CD4-positive, CD25-positive, alpha-beta regulatory T cell (primary cell): ENCODE measurements at regions not wholly inside any gene's neighbourhood (a gene's known extent, or its start where the extent isn't known, plus 50 kb on each side); places are given as distances from the start of the nearest gene placed in this dataset.
A peak's percentile ranks its signal among the peaks of the same experiment; 100 is the strongest.

Experiments used
- ATAC-seq, 2 donors: fragments of 150-1000 bp; cut with Tn5 transposase; one replicate each; pipeline ENCODE4 v1.10.0; 2021; ENCODE audit warnings: low read depth in 2 of 2, moderate number of reproducible peaks in 2 of 2, moderate library complexity in 1 of 2
- DNase-seq, 3 donors: peaks; one replicate each; pipeline versions ENCODE4 v3.0.0 to v3.0.0-alpha.2; 2012 to 2022; ENCODE audit warnings: mixed read lengths in 1 of 3
- H3K27ac ChIP-seq: one replicate; pipeline ENCODE4 v1.7.0; 2013; ENCODE audit warnings: mild to moderate bottlenecking, low read length; ENCODE audit not compliant: insufficient read depth, poor library complexity, severe bottlenecking
- H3K27me3 ChIP-seq: one replicate; pipeline ENCODE4 v1.7.0; 2013; ENCODE audit warnings: low read length; ENCODE audit not compliant: control insufficient read depth, insufficient read depth
- H3K36me3 ChIP-seq: one replicate; pipeline ENCODE4 v1.7.0; 2013; ENCODE audit warnings: mild to moderate bottlenecking, low read length, moderate library complexity; ENCODE audit not compliant: control insufficient read depth, insufficient read depth
- H3K4me1 ChIP-seq: 2 replicates; pipeline ENCODE4 v1.7.0; 2013; ENCODE audit warnings: mild to moderate bottlenecking, low read length; ENCODE audit not compliant: insufficient read depth, control insufficient read depth, poor library complexity, severe bottlenecking
- H3K4me3 ChIP-seq: one replicate; pipeline ENCODE4 v1.7.0; 2013; ENCODE audit warnings: low read depth, mild to moderate bottlenecking, low read length, moderate library complexity
- H3K9me3 ChIP-seq, 2 experiments: 1 replicate in 1 of 2; 2 replicates in 1 of 2; pipeline ENCODE4 v1.7.0; 2013; ENCODE audit warnings: low read length in 2 of 2, mild to moderate bottlenecking in 1 of 2, moderate library complexity in 1 of 2; ENCODE audit not compliant: control insufficient read depth in 2 of 2
- H3K27ac Mint-ChIP-seq, 3 donors: one replicate each; pipeline ENCODE4 v1.8.0; 2020 to 2022; ENCODE audit warnings: mild to moderate bottlenecking in 3 of 3, mixed read lengths in 3 of 3, moderate library complexity in 2 of 3
- H3K27me3 Mint-ChIP-seq: one replicate; pipeline ENCODE4 v1.8.0; 2022; ENCODE audit warnings: mild to moderate bottlenecking, mixed read lengths
- H3K36me3 Mint-ChIP-seq: one replicate; pipeline ENCODE4 v1.8.0; 2020; ENCODE audit warnings: mixed read lengths
- H3K4me1 Mint-ChIP-seq, 4 donors: one replicate each; pipeline ENCODE4 v1.8.0; 2020 to 2022; ENCODE audit warnings: mixed read lengths in 4 of 4, mild to moderate bottlenecking in 1 of 4
- H3K4me3 Mint-ChIP-seq, 4 donors: one replicate each; pipeline ENCODE4 v1.8.0; 2020 to 2022; ENCODE audit warnings: mild to moderate bottlenecking in 4 of 4, mixed read lengths in 4 of 4, moderate library complexity in 3 of 4
- H3K9me3 Mint-ChIP-seq, 7 donors: one replicate each; pipeline ENCODE4 v1.8.0; 2020 to 2022; ENCODE audit warnings: mixed read lengths in 7 of 7, mild to moderate bottlenecking in 3 of 7, moderate library complexity in 2 of 7

DNA sequence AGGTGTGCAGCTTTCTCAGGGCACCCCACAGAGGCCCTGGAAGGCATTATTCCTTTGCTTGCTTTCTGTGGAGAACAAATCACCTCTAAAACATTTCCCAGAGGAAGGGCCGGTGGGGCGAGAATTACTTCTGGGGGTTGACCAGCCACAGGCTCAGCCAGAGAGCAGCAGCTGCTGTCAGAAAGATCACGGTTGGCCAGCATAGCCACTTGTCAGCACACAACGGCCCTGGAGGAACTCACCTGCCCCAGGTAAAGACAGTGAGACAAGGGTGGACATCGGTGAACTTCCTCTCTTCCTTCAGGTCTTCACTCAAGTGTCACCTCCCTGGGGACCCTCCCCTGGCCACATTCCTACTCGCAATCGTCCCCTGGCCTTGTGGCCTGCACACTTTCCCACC lies 69.5 kb upstream of the CLDN14 start:
- peak overlapping the region in 1 of 3 donors; percentile 18 for H3K27ac Mint-ChIP-seq
- Histone ChIP-seq H3K36me3 (no peaks in the 10 kb centered on the region), H3K27me3 (no peaks in the 10 kb centered on the region), H3K4me3 (no peak overlapping the region), H3K4me1 (no peaks in the 10 kb centered on the region), H3K27ac (no peak overlapping the region), H3K9me3 (no peaks in the 10 kb centered on the region)
- no peak overlapping the region for H3K4me3 Mint-ChIP-seq
- H3K27me3 Mint-ChIP-seq: peaks cover 8% of the 10 kb centered on the region
- no peaks in the 10 kb centered on the region for H3K36me3 Mint-ChIP-seq
- ATAC-seq (no peak), DNase-seq (no peak)
- no peaks in the 10 kb centered on the region for H3K4me1 Mint-ChIP-seq
- peaks cover 0 to 7% (median 0%) of the 10 kb centered on the region in 7 donors for H3K9me3 Mint-ChIP-seq

DNA sequence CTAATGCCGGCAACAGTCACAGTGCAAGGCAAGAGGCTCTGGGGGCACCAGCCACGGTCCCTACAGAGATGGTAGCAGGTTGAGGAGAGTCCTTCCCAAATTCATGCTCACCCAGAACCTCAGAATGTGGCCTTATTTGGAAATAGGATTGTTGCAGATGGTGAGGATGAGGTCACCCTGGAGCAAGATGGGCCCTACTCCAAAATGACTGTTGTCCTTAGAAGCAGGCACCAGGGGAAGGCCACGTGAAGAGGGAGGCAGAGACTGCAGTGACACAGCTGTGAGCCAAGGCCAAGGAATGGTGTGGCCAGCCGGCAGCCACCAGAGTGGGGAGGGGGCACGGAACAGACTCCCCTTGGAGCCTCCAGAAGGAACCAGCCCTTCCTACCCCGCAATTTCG lies 70.8 kb upstream of the CLDN14 start:
- no peaks in the 10 kb centered on the region for H3K27me3 ChIP-seq
- Mint-ChIP-seq H3K9me3 (peaks cover 0 to 4% (median 0%) of the 10 kb centered on the region in 7 donors), H3K27me3 (peaks cover 5% of the 10 kb centered on the region), H3K36me3 (no peaks in the 10 kb centered on the region), H3K4me3 (no peak overlapping the region), H3K4me1 (no peaks in the 10 kb centered on the region), H3K27ac (no peak overlapping the region)
- H3K36me3 ChIP-seq: no peaks in the 10 kb centered on the region
- no peaks in the 10 kb centered on the region for H3K9me3 ChIP-seq
- no peak overlapping the region for H3K27ac ChIP-seq
- DNase-seq (no peak), ATAC-seq (no peak)
- no peak overlapping the region for H3K4me3 ChIP-seq
- no peaks in the 10 kb centered on the region for H3K4me1 ChIP-seq

DNA sequence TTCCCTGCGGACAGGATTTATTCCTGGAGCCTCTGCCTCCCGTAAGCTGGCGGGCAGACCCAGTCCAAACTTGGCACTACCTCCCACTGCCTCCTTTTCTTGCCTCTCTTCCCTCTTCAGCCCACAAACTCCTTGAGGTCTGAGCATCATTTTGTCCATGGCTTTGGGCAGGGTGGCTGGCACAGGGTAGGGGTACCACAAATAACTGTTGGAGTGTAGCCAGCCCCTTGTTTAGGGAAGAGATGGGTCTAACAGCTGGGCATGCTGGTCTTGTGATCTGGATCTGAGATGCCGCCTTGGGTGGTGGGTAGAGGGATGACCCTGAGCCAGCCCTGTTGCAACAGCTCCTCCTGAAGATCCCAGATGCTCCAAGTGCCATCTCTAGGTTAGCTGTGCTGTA lies 71.4 kb upstream of the CLDN14 start:
- H3K4me1 ChIP-seq: no peaks in the 10 kb centered on the region
- no peaks in the 10 kb centered on the region for H3K27me3 ChIP-seq
- H3K27ac ChIP-seq: no peak overlapping the region
- H3K9me3 ChIP-seq: no peaks in the 10 kb centered on the region
- no peak for DNase-seq
- Mint-ChIP-seq H3K9me3 (peaks cover 0 to 4% (median 0%) of the 10 kb centered on the region in 7 donors), H3K4me3 (no peak overlapping the region), H3K27me3 (peaks cover 5% of the 10 kb centered on the region), H3K36me3 (no peaks in the 10 kb centered on the region), H3K4me1 (no peaks in the 10 kb centered on the region), H3K27ac (no peak overlapping the region)
- H3K36me3 ChIP-seq: no peaks in the 10 kb centered on the region
- H3K4me3 ChIP-seq: no peak overlapping the region
- no peak for ATAC-seq

DNA sequence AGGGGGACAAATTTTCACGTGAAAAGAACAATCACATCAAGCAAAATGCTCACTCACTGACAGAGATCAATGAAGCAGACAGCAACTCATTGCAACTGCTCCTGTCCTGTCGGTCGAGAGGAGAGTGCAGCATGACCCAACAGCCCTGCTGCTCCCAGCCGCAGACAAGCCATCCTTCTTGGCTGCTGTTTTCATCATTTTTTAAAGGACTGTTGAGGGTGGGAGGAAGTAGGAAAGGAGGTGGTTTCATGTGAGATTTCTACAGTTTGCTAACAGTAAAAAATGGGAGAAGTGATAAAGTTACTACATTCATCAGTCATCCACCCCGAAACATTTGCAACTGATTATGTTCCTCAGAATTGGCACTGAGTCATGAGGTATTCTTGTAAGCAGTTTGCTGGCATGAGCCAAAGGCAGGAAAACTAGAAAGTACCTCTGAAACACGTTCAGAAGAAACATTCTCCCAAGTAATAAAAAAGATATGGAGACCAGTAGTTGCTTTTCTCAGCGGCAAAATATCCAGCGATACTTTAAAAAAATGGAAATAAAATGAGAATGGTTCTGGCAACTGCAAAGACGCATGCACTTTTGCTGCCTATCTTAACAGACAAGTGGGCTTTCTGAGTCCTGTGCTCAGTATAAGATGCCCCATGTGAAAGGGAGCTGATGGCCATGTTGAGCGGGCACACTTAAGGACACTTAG lies 72.0 kb upstream of the CLDN14 start:
- H3K27me3 Mint-ChIP-seq: peaks cover 6% of the 10 kb centered on the region
- no peak overlapping the region for H3K4me3 Mint-ChIP-seq
- Histone ChIP-seq H3K4me1 (no peaks in the 10 kb centered on the region), H3K27me3 (no peaks in the 10 kb centered on the region), H3K27ac (no peak overlapping the region), H3K9me3 (no peaks in the 10 kb centered on the region), H3K4me3 (no peak overlapping the region), H3K36me3 (no peaks in the 10 kb centered on the region)
- DNase-seq (no peak), ATAC-seq (no peak)
- no peaks in the 10 kb centered on the region for H3K36me3 Mint-ChIP-seq
- no peak overlapping the region for H3K27ac Mint-ChIP-seq
- no peaks in the 10 kb centered on the region for H3K4me1 Mint-ChIP-seq
- H3K9me3 Mint-ChIP-seq: peaks cover 0 to 4% (median 0%) of the 10 kb centered on the region in 7 donors

DNA sequence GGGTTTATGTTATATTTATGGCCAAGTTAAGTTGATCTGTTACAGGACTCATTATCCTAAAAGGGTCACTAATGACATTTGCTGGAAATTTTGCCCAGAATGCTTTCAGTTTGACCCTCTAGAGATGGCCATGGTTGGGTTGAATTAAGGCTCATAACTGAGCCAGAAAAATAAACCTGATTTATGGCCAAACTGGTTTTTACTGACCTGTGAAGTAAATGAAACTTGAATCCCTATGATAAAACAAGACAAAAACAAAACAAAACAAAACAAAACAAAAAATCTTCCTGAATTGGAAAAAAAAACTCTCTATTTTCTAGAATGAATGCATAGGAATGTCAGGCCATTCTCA lies 72.5 kb upstream of the CLDN14 start:
- Mint-ChIP-seq H3K9me3 (peaks cover 0 to 4% (median 0%) of the 10 kb centered on the region in 7 donors), H3K4me1 (no peaks in the 10 kb centered on the region), H3K27me3 (peaks cover 9% of the 10 kb centered on the region), H3K27ac (no peak overlapping the region), H3K4me3 (no peak overlapping the region), H3K36me3 (no peaks in the 10 kb centered on the region)
- no peaks in the 10 kb centered on the region for H3K4me1 ChIP-seq
- peaks cover 2% of the 10 kb centered on the region for H3K27me3 ChIP-seq
- DNase-seq: no peak
- no peak for ATAC-seq
- no peak overlapping the region for H3K4me3 ChIP-seq
- H3K36me3 ChIP-seq: no peaks in the 10 kb centered on the region
- H3K27ac ChIP-seq: no peak overlapping the region
- H3K9me3 ChIP-seq: no peaks in the 10 kb centered on the region

DNA sequence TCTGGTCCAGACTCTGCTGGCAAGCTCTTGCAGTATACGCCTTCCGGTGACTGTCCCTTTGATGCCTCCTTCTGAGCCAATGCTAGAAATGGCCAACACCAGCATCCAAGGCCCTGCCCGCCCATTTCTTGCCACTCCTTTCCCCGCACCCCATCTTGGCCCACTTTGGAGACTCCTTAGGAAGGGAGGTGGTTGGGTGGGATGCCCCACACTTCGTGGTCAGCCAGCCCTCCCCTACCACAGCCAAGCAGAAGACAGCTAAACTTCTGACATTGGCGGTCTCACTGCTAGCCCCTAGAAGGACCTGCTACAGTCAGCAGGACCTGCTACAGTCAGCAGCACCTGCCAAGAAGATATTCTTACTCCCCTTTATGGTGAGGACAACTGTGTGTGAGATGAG lies 73.5 kb upstream of the CLDN14 start:
- DNase-seq: no peak

DNA sequence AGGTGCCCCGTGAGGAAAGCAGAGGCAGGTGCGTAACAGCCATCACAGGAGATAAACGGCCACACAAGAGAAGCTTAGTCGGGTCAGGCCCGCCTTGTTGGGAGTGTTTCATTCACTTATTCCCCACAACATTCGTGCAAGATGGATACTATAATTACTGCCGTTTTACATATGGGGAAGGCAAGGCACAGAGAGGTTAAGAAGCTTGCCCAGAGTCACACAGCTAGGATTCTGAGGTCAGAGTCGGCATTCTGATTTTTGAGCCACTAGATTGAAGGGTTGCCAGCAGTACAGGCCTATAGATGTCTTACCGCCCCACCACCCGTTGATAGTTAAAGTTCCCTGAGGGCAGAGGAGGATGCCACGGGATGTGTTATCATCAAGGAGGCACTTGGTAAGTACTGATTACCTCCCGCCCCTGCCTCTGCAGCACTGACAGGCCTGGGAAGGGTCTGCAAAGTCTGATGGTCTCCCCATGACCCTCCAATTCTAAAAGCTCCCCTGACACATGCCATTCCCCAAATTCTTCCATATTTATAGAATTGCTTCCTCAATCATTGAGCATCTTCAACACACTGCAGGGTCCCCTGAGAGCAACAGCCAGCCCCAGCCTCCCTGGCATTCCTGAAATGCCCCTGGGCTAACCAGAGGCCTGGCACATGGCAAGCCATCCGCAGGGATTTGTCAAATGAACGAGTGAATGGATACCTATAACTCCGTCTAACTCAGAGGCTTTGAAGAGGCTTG lies 74.7 kb upstream of the CLDN14 start:
- Histone ChIP-seq H3K4me1 (no peaks in the 10 kb centered on the region), H3K4me3 (no peak overlapping the region), H3K27me3 (peaks cover 2% of the 10 kb centered on the region), H3K9me3 (no peaks in the 10 kb centered on the region), H3K27ac (no peak overlapping the region), H3K36me3 (no peaks in the 10 kb centered on the region)
- Mint-ChIP-seq H3K4me3 (no peak overlapping the region), H3K9me3 (peaks cover 0 to 6% (median 0%) of the 10 kb centered on the region in 7 donors), H3K36me3 (no peaks in the 10 kb centered on the region), H3K4me1 (no peaks in the 10 kb centered on the region), H3K27ac (no peak overlapping the region), H3K27me3 (peaks cover 13% of the 10 kb centered on the region)
- DNase-seq (no peak), ATAC-seq (no peak)

More for the DNA sequence above, 73.5 kb upstream of the CLDN14 start:
- H3K9me3 Mint-ChIP-seq: peaks cover 0 to 6% (median 0%) of the 10 kb centered on the region in 7 donors
- Histone ChIP-seq H3K9me3 (no peaks in the 10 kb centered on the region), H3K36me3 (no peaks in the 10 kb centered on the region), H3K4me1 (no peaks in the 10 kb centered on the region), H3K27me3 (peaks cover 2% of the 10 kb centered on the region), H3K27ac (no peak overlapping the region), H3K4me3 (no peak overlapping the region)
- H3K4me3 Mint-ChIP-seq: no peak overlapping the region
- peaks cover 13% of the 10 kb centered on the region for H3K27me3 Mint-ChIP-seq
- H3K4me1 Mint-ChIP-seq: no peaks in the 10 kb centered on the region
- no peak overlapping the region for H3K27ac Mint-ChIP-seq
- ATAC-seq: no peak
- no peaks in the 10 kb centered on the region for H3K36me3 Mint-ChIP-seq
